Stimulated activated CD8-positive, alpha-beta memory T cell treated with anti-CD3 and anti-CD28 coated beads, Interleukin-4, amount 100 ng/mL, for 4 hours (primary cell): ENCODE measurements at regions not wholly inside any gene's neighbourhood (a gene's known extent, or its start where the extent isn't known, plus 50 kb on each side); places are given as distances from the start of the nearest gene placed in this dataset.

Source experiments
- DNase-seq, 2 donors: peaks; one replicate each; pipeline ENCODE4 v3.0.0-alpha.2; 2020; ENCODE audit warnings: low read depth in 2 of 2, low spot score in 1 of 2

- DNase-seq: no peak
These were observed 203.8 kb upstream of the SYT4 start for GRCh38 chr18:43481069-43481468.

- no peak for DNase-seq
These were observed 204.8 kb upstream of the SYT4 start for GRCh38 chr18:43482136-43482535.

GRCh38 chr18:43482600-43482999, 205.3 kb upstream of the SYT4 start:
- DNase-seq: no peak

DNA sequence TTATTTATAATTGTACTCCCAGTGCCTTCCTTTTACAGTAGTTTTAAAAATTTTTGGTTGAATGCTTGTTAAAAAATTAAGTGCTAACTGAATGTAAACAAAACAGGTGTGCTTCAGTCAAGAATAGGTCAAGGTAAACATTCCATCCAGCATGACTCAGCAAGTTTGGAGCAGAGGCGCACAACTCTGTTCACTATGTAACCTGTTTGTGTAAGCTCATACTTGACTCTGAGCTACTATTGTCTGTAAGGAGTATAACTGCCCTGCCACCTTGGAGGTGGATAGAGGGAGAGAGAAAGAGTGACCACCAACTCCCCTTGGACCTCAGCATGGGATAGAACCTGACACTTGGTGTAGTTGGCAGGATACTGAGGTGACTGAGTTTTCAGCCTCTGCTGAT, 207.4 kb upstream of the SYT4 start:
- DNase-seq: no peak

DNA sequence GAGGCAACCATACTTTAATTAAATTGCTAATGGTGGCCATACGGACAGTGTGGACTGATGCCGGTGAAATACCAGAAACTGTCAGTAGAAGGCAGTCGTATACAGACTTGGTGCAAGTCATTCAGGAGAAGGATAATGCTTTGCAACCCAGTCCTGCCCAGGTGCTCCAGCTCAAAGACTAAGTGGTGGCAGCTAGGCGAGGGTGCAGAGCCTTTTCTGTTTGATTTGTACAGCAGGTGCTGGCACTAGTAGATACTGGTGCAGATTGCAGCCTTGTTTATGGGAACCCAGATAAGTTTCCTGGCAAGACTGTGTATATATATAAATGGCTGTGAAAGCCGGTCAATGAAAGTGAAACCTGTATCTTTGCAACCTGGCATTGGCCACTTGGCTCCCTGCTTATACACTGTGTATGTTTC, 208.3 kb upstream of the SYT4 start:
- no peak for DNase-seq

DNA sequence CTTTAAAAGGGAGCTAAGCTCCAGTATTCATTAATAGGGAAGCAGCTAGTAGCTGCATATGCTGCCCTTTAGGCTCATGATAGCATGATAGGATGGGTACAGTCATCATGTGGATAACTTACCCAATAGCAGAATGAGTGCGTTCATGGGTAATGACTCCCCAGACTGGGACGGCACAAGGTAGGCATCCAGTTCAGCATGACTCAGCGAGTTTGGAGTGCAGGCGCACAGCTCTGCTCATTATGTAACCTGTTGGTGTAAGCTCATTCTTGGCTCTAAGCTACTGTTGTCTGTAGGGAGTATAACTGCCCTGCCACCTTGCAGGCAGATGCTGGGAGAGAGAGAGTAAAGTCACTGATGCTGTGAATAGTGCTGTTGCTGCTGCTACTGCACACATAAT, 209.2 kb upstream of the SYT4 start:
- no peak for DNase-seq

DNA sequence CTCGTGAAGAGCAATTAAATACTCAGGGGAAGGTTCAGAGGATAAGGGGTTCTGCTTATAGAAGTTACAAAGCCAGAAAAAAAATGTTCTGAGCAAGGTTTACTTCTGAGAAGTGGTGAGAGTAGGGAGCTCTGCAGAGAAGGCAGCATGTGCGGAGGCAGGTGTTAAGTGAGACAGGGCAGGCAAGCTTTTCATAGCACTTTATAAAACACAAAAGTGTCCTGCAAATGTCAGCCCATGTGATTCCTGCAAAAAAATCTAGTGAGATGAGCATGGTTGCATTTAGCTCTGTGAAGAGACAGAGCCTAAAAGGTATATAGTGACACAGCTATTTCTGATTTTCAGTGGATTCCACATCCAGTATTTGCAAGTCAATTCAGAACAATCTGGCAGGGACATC, 223.8 kb upstream of the SYT4 start:
- no peak for DNase-seq

DNA sequence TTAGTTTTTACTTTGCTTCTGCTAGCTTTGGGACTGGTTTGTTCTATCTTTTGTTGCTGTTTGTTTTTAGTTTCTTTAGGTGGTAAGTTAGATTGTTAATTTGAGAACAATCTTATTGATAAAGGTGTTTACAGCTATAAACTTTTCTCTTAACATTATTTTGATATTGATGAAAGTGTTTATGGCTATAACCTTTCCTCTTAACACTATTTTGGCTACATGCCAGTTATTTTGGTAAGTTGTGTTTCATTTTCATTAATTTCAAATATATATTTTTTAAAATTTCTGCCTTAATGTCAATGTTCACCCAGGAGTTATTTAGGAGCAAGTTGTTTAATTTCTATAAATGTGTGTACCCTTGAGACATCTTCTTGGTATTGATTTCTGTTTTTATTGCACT, 229.6 kb upstream of the SYT4 start:
- DNase-seq: no peak

- no peak for DNase-seq
These were observed 230.7 kb upstream of the SYT4 start for GRCh38 chr18:43507842-43508481.

DNA sequence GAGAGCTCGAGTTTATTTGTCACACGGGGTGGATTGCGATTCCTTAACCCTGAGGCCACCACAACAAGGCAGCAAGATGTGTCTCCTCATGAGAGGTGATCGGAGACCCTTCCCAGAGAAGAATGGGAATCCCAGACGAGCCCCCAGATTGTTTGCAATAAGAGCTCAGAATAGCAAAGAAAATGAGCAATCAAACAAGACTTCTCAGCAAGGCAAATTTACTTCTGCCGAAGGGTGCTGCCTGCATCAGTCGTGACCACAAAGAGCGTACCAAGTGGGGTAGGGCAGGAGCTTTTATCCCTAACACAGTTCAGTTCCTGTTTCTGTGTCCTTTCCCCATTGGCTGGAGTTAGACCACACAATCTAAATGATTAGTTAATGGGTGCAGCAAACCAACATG, 237.5 kb upstream of the SYT4 start:
- no peak for DNase-seq

- DNase-seq: no peak
These were observed 238.2 kb upstream of the SYT4 start for GRCh38 chr18:43515481-43515880.

- DNase-seq: no peak
These were observed 247.0 kb upstream of the SYT4 start for GRCh38 chr18:43524260-43524659.

GRCh38 chr18:43525169-43525568, 247.9 kb upstream of the SYT4 start:
- no peak for DNase-seq

DNA sequence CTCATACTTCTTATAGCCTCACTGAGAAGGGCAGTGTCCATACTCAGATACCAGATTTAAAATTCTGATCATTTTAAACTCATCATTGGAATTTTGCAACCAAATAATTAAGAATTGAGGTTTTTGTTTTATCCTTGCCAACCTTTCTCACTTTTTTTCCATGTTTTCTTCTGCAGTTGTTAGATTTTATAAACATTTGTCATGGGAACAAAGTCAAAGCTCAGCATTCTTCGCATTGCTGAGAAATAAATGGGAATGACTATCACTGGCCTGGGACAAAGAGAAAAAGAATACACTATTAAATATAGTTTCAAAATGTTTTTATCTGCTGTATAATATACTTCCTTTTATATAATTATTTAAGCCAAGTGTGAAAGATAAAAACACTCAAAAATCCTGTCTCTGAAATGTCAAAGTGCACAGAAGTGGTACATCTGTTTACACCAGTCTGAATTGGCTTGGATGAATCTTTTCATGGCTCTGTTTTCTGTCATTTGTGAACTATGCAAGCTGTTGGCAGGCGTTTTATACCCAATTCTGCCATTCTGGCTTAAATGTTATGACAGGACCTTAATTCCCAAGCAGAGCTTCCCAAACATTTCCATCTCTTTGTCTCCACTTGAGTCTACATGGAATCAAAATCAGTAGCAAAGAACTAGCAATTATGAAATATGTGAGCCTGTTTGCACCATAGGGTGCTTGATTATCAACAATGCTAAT, 249.3 kb upstream of the SYT4 start:
- no peak for DNase-seq

DNA sequence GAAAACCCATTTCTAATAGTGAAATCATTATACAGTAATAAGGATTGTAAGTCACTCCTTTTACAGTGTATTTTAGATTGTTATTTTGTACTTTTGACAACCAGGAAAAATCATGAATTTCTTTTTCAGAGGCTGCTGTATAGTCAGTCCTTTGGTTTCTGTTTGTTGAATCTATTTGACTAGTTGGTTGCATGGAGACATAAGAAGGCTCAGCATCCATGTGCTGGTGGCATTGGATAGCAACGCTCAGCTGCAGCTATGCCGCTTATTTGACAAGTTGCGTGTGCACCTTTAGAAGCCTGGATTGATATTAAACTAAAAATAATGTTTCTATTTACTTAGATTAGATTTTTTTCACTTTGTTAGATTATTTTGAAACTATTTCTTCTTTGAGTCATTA, 254.1 kb upstream of the SYT4 start:
- DNase-seq: no peak

DNA sequence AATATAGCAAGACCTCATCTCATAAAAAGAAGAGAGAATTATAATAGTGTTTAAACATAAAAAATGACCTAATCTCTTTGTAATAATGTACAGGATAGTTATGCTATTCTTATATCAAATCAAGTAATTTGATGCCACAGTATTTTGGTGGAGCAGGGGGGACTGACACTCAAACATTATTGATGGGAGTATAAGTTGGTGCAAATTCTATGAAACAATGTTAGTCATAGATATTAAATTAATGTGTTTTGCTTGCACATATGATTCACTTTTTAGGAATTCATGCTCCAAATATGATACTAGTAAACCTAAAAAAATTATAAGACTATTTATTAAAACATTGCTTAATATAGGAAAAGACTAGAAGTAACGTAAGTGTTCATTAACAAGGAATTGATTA, 256.1 kb upstream of the SYT4 start:
- DNase-seq: no peak

GRCh38 chr18:43534511-43534910, 257.2 kb upstream of the SYT4 start:
- no peak for DNase-seq

DNA sequence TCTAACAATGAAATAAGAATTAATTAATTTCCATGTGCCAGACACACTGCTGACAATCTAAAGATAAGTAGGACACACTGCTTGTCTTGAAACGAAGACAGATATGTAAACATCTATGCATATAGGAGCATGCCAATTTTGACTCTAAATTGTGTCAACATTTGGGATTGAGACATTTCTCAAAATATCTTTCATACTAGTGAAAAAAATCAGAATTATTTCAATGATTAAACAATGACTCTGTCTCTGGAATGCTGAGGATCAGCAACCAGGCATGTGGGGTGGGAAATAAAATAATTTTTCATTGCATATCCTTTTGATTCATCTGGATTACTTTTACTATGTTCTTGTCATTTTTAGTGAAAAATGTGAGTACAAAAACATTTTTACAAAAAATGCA, 262.6 kb upstream of the SYT4 start:
- DNase-seq: no peak

GRCh38 chr18:43542016-43542415, 264.7 kb upstream of the SYT4 start:
- no peak for DNase-seq

GRCh38 chr18:43543236-43543635, 265.9 kb upstream of the SYT4 start:
- no peak for DNase-seq

- no peak for DNase-seq
These were observed 270.2 kb upstream of the SYT4 start for GRCh38 chr18:43547456-43547855.

DNA sequence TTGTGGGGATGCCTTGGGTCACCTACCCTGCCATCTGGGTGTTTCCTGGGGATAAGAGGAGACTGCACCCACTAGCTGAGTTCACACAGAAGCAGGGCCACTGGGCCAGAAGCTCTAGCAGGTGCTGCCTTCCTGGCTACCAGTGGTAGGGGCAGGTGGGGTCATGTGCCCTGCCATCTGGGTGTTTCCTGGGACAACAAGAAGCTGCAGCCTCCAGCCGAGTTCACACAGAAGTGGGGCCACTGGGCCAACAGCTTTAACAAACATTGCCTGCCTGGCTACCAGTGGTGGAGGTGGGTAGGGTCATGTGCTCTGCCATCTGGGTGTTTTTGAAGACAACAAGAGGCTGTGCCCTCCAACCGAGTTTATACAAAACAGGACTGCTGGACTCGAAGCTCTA, 282.2 kb upstream of the SYT4 start:
- DNase-seq: no peak

GRCh38 chr18:43563780-43564179, 286.5 kb upstream of the SYT4 start:
- DNase-seq: no peak
